ENCODE measurements at regions not wholly inside any gene's neighbourhood (a gene's known extent, or its start where the extent isn't known, plus 50 kb on each side); places are given as distances from the start of the nearest gene placed in this dataset.

DNA sequence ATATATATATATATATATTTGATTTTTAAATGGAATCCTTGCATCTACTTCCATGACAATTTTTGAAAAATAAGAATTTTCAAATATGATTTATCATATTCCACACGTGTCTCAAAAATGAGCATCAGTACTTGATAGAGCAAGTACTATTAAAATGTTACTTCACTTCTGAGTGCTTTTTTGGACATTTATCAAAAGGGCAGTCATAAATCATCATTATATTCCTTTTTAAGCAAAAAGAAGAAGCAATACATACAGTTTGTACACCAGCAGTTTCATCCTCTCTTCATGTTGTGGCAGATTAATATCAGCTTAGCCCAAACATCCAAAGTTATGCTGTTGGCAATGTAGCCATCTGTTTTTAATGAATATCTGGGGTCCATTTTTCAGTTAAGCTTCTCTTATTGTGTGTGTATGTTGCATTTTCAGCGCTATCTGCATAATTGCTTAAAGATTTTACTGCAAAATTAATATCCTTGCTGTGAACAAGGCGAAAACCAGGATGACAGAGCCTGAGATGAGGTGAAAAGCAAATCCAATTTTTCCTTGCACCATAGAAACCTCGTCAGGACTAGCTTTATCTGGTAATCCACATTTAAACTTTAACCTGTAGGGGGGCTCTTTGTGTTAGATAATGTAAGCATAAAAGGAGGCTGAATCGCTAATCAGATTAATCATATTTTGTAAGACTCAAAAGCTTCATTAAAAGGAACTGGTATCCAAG is 604.9 kb upstream of the AGTR1 start:
- no peak for DNase-seq

GRCh38 chr3:148093753-148094152 is 604.0 kb upstream of the AGTR1 start:
- DNase-seq, result no peak

- no peak for DNase-seq
Measured at GRCh38 chr3:148095962-148096361, 601.7 kb upstream of the AGTR1 start.

- no peak for DNase-seq
Measured at GRCh38 chr3:148100476-148100875, 597.2 kb upstream of the AGTR1 start.

DNA sequence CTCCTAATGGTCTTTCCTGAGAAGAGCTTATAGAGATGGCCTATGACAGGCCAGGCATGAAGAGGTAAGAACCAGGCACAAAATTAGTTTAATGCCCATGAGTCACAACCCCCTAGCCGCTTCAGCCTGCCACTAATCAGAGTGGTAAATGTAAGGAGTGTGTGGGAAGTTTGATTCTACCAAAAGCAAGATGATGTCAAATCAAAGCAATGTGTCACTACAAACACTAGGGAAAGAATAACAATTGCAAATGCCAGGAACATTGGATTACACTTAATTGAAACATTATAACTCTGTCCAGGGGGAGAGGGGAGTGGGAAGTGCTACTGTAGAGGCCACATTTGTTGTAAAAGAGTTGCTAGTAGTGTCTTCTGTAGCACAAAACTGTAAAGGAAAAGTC is 596.6 kb upstream of the AGTR1 start:
- no peak for DNase-seq

DNA sequence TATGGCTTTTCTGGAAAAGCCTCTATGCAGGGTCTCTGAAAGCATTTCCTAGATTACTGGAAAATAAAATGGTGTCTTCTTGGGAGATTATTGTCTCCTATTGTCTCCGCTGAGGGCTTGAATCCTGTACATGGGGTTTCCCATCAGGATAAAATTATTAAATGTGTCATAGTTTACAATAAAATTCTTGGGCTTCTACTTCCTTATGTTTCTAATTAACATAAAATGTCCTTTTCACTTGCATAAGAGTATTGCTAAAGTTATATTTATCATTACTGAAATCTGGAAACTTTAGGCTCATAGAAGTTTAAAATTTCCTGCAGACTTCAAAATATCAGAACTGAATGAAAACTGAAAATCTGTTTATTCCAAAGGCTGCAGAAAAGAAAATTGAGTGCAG is 595.5 kb upstream of the AGTR1 start:
- no peak for DNase-seq

DNA sequence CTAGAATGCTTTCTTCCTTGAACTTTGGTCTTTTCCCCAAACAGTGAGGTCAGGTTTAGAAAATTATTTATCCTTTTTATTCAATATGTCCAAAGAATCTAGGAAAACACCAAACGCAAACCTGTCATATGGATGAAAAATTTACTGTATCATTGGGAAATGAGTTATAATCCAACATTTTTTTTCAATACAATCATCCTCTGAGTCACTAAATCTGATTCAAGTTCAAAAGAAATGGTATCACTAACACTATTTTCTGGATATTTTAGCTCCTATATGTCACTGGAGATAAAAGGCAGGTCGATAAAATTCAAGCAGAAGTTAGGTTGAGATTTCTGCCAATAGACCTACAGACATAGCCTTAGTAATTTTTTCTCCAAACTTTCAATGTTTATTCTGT is 591.6 kb upstream of the AGTR1 start:
- DNase-seq, result no peak

DNA sequence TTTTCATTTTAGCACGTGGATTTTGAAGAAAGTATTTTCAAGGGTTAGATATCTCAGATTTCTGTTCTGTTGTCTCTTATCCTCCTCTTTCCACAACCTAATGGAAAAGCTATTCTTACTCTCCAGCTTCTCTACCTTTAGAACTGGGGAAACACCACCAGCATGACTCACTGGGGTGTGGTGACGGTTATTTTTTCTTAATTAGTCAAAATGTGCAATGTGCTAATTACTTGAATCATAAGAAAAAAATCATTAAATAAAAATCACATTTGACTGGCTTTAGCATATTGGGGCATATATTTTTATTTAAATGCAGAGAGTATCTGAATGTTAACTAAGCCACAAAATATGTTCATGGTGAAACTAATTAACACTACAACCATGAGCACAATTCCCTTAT is 570.7 kb upstream of the AGTR1 start:
- no peak for DNase-seq

DNA sequence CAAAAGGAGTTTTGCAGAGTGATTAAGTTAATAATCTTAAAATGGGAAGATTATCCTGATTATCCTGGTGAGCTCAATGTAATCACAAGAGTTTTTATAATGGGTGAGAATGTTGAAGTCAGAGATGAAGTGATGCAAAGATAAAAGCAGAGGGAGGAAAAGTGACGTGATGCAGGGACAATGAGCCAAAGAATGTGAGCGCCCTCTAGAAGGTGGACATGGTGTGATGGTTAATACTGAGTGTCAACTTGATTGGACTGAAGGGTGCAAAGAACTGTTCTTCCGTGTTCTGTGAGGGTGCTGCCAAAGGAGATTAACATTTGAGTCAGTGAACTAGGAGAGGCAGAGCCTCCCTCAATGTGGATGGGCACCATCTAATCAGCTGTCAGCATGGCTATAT is 569.6 kb upstream of the AGTR1 start:
- no peak for DNase-seq

DNA sequence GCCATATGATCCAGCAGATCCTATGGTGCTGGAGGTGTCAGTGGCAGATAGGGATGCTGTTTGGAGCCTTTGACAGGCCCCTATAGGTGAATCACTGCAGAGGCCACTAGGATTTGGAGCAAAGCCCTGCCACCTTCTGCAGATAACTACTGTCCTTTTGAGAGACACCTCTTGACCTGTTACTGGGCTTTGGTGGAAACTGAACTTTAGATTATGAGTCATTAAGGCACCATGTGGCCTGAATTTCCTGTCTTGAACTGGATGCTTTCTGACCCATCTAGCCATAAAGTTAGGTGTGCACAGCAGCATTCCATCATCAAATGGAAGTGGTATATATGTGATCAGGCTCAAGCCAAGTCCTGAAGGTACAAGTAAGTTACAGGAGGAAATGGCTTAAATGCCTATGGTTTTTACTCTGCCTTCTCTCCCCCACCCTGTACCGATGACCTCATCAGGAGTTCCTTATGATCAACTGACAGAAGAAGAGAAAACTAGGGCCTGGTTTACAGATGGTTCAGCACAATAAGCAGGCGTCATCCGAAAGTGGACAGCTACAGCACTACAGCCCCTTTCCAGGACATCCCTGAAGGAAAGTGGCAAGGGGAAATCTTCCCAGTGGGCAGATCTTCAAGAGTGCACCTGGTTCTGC is 565.6 kb upstream of the AGTR1 start:
- no peak for DNase-seq

DNA sequence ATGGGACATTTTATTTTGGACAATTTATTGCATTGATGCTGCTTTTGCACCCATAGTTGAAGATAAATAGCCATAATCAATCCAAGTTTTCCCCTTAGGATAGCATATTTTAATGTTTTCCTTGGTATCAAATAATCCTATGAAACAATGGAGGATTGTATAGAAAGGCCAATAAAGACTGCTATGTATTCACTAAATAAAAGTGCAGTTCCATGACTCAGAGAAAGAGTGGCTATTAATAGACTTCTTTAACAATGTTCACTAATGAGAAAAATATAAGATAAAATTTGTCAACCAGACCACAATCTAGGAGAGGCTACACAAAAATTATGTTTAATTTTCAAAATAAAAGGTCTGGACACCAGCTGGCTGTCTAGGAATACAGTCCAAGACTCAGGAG is 560.9 kb upstream of the AGTR1 start:
- no peak for DNase-seq

GRCh38 chr3:148146241-148146640 is 551.5 kb upstream of the AGTR1 start:
- no peak for DNase-seq

- DNase-seq, result no peak
Measured at GRCh38 chr3:148146947-148147826, 550.5 kb upstream of the AGTR1 start.

DNA sequence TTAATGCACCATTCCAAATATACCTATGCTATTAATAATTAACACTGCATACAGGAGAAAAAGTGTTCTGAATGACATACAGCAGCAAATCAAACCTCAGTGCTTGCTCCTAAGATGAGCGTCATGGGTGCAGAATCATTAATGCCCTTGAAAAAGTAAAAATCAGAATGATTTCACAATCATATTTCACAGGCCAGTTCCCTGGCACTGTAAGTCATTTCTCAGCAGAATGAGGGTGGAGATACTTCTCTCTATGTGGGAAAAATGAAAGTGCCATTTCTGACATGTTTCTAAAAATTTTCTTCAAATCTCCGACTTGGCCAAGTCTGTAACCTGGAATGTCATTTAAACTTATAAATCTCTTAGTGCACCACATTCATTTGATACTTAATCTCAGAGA is 549.8 kb upstream of the AGTR1 start:
- DNase-seq, result no peak

DNA sequence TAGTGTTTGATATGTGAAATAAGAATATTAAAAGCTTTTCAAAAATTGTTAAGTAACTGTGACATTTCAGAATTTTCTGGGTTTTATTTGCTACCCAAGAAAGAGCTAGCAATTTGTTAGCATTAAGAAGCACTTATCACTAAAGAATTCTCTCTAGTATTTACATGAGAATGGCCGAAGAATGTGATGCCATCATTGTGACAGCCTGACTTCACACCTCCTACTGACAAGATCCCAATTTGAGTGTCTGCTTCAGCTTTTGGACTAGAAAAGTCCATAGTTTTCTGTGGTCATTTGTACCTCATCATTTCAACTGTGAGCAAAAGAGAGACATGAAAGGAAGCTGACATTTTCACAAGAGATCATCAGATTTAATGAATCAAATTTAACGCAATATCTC is 548.1 kb upstream of the AGTR1 start:
- DNase-seq, result no peak

GRCh38 chr3:148150141-148150540 is 547.6 kb upstream of the AGTR1 start:
- DNase-seq, result no peak

- DNase-seq, result no peak
Measured at GRCh38 chr3:148158210-148158609, 539.5 kb upstream of the AGTR1 start.

GRCh38 chr3:148162132-148162531 is 535.6 kb upstream of the AGTR1 start:
- no peak for DNase-seq

DNA sequence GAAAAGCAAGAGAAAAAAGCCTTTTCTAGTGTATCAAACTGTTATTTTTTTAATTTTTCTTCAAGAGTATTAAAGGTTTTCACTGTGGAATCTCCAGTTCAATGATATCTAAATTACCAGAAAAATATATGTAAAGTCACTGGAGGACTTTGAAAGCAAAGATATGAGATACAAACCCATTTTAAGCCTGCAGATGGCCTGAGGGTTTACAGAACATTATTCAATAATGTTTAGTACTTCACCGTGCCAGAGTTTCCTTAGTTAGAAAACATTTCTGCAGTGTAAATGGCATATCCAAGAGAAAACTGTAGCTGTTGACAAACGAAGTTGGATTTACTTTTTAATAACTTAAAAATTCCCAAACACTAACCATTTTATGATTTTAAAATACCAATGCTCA is 529.4 kb upstream of the AGTR1 start:
- DNase-seq, result no peak

- DNase-seq, result no peak
Measured at GRCh38 chr3:148173851-148174250, 523.9 kb upstream of the AGTR1 start.

DNA sequence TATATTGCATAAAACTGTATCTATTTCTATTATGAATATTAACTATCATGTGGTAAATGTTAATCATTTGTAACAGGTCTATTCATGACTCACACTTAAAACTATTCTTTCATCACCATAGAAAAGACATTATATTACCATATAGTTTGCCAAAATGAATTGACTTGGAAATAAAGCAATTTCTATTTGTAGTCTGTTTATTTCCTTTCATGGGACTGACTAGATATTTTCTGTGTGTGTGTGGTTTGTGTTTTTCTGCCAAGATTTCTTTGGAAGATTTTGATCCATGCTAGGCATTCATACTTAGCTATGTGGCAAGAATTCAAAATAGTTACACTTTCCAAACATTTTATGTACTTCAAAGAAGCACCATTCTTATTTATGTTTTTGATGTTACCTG is 522.5 kb upstream of the AGTR1 start:
- no peak for DNase-seq

GRCh38 chr3:148178503-148178902 is 519.2 kb upstream of the AGTR1 start:
- peak; percentile 86 for DNase-seq

GRCh38 chr3:148184798-148185197 is 512.9 kb upstream of the AGTR1 start:
- DNase-seq, result no peak

DNA sequence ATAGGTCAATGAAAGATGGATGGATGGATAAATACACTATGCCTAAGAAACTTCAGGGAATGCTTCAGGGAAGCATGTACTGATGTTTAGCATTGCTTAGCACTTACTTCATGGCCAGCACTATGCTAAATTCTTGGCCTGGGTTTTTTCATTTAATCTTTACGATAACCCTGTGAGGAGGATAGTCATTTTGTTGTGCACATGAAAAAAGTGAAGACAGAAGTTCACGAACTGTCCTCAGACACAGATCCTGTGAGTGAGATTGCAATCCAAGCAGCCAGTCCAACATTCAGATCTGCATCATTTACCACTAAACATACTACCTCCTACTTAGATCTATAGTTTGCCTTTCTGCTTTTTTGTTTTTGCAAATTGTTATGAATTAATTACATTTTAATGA is 510.8 kb upstream of the AGTR1 start:
- no peak for DNase-seq

All from NCI-H2029 treated with DMSO at 0.1 percent for 48 hours (cell line).